ENCODE measurements at regions not wholly inside any gene's neighbourhood (a gene's known extent, or its start where the extent isn't known, plus 50 kb on each side); places are given as distances from the start of the nearest gene placed in this dataset.

DNA sequence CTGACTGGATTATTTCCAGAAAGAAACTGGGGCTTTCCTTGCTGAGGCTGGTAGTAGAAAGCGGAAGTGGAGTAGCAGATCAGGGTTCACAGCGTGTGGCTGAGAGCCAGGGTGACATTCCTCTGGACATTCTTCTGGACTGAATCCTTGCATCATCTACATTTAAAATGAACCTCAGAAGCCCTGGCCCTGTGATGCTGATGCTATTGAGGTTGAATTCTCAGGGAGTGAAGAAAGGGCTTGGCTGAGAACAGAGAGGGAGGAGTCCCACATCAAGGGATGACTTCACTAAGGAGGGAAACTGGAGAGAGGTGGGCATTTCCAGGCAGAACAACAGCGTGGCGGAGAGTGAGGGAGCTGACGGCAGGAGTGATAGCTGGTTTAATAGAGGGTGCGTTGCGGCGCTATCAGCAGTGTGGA is 102.3 kb upstream of the LMO4 start:
- H3K9ac ChIP-seq (ENCODE audit: low read depth in 2 of 2, low read length in 2 of 2), result no peak overlapping the region
- H3K36me3 ChIP-seq, result no peaks in the 10 kb centered on the region
- intact Hi-C loops (cut with DNase I), result no loop called here
- TF ChIP-seq, protein P1, sequence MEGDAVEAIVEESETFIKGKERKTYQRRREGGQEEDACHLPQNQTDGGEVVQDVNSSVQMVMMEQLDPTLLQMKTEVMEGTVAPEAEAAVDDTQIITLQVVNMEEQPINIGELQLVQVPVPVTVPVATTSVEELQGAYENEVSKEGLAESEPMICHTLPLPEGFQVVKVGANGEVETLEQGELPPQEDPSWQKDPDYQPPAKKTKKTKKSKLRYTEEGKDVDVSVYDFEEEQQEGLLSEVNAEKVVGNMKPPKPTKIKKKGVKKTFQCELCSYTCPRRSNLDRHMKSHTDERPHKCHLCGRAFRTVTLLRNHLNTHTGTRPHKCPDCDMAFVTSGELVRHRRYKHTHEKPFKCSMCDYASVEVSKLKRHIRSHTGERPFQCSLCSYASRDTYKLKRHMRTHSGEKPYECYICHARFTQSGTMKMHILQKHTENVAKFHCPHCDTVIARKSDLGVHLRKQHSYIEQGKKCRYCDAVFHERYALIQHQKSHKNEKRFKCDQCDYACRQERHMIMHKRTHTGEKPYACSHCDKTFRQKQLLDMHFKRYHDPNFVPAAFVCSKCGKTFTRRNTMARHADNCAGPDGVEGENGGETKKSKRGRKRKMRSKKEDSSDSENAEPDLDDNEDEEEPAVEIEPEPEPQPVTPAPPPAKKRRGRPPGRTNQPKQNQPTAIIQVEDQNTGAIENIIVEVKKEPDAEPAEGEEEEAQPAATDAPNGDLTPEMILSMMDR (IDR thresholded peaks at IDR 0.05), result no peak
- no peaks in the 10 kb centered on the region for H3K9me3 ChIP-seq
- no peaks in the 10 kb centered on the region for H3K4me1 ChIP-seq
- peak; percentile 45 for DNase-seq
- H3K27ac ChIP-seq, result peak overlapping the region; percentile 21
- H3K4me3 ChIP-seq, result no peak overlapping the region
- no peaks in the 10 kb centered on the region for H3K27me3 ChIP-seq

DNA sequence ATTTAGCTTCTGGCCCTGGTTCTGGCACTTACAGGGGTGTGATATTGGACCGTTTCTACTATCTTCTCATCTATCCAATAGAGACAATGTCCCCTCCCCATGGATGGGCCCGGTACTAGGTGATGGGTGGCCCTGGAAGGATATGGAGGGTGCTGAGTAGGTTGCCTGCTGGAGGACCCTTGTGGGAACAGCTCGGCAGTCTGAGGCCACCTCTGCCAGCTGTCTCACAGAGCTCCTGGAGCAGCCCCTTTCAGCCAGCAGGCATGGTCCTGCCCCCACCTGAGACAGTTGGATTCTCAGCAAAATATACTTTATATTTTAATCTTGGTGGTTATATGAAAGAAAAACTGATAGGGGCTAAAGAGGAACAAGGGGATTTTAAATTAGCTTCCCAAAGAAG is 101.0 kb upstream of the LMO4 start:
- Histone ChIP-seq H3K9me3 (no peaks in the 10 kb centered on the region), H3K27ac (no peak overlapping the region), H3K27me3 (no peaks in the 10 kb centered on the region), H3K9ac (ENCODE audit: low read depth in 2 of 2, low read length in 2 of 2) (no peak overlapping the region), H3K36me3 (no peaks in the 10 kb centered on the region), H3K4me1 (no peaks in the 10 kb centered on the region), H3K4me3 (no peak overlapping the region)
- no peak for DNase-seq
- TF ChIP-seq, protein P1 (IDR thresholded peaks at IDR 0.05), result no peak
- intact Hi-C loops (cut with DNase I), result no loop called here

DNA sequence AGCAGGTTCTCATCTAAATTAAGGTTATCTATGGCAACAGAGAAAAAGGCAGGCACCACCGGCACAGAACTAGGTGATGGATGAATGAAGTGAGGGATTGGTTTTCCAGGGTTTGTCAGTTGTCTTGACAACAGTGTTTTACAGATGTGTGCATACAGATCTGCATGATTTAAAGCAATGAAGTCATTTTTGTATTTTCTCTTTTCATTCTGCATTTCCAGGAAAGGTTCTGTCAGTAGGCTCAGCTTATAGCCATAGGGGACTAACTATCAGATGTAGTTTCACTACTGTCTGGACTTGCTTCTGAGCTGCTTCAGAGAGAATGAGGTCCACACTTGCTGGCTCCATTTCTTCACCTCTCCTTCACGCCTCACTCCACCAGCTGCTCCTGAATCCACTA is 98.2 kb upstream of the LMO4 start:
- Histone ChIP-seq H3K4me3 (no peak overlapping the region), H3K36me3 (no peaks in the 10 kb centered on the region), H3K4me1 (no peaks in the 10 kb centered on the region), H3K9me3 (no peaks in the 10 kb centered on the region), H3K27me3 (no peaks in the 10 kb centered on the region), H3K9ac (ENCODE audit: low read depth in 2 of 2, low read length in 2 of 2) (no peak overlapping the region), H3K27ac (no peak overlapping the region)
- TF ChIP-seq, protein P1 (IDR thresholded peaks at IDR 0.05), result no peak
- intact Hi-C loops (cut with DNase I), result no loop called here
- DNase-seq, result no peak

DNA sequence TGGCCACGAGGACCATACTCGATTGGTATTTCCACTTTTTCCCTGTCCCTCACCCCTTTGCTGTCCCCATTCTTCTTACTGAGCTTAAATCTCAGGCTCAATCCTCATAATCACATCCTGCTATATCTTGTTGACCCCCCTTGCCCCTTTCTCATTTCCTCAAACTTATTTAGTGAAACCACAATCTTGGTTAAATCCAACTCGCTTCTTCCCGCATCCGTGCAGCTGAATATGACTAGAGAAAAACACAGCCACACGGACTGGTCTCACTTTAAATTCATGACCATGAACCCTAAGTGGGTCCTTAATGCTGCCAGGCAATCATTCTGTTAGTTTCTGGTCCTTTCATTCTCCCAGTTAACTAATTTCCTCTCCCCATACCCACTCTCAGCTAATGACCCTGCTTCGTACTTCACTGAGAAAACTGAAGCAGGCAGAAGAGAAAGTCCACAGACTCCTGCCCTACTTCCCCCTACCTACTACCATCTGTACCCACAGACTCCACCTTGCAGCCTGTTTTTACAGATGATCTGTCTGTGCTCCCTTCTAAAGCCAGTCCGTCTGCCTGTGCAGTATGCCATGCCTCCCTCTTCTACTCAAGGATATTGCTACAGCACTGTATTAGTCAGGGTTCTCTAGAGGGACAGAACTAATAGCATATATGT is 96.8 kb upstream of the LMO4 start:
- intact Hi-C loops (cut with DNase I), result no loop called here
- no peak for DNase-seq
- no peaks in the 10 kb centered on the region for H3K27me3 ChIP-seq
- H3K9me3 ChIP-seq, result no peaks in the 10 kb centered on the region
- H3K9ac ChIP-seq (ENCODE audit: low read depth in 2 of 2, low read length in 2 of 2), result no peak overlapping the region
- H3K27ac ChIP-seq, result no peak overlapping the region
- TF ChIP-seq, protein P1 (IDR thresholded peaks at IDR 0.05), result no peak
- H3K4me1 ChIP-seq, result no peaks in the 10 kb centered on the region
- no peaks in the 10 kb centered on the region for H3K36me3 ChIP-seq
- no peak overlapping the region for H3K4me3 ChIP-seq

DNA sequence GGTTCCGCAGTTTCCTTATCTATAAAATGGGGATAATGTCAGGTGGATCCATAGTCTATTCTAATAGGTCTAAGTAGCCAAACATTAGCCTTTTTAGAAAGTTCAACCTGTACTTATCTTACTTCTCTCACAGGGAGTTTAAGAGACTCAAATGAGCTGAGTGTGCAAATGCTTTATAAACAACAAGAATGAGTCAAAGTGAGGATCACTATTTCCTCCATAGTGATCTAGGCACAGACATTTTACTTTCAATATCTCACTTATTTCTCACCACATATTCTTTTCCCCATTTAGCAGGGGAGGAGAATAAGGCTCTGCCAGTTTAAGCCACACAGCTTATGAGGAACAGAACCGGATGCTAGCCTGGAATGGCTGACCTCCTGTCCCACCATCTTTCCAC is 92.1 kb upstream of the LMO4 start:
- no peak for DNase-seq
- Histone ChIP-seq H3K36me3 (no peaks in the 10 kb centered on the region), H3K9me3 (no peaks in the 10 kb centered on the region), H3K9ac (ENCODE audit: low read depth in 2 of 2, low read length in 2 of 2) (no peak overlapping the region), H3K4me3 (no peak overlapping the region), H3K27me3 (no peaks in the 10 kb centered on the region), H3K4me1 (no peaks in the 10 kb centered on the region), H3K27ac (no peak overlapping the region)
- TF ChIP-seq, protein P1 (IDR thresholded peaks at IDR 0.05), result no peak
- intact Hi-C loops (cut with DNase I), result no loop called here
